H7 (cell line): ENCODE measurements at regions not wholly inside any gene's neighbourhood (a gene's known extent, or its start where the extent isn't known, plus 50 kb on each side); places are given as distances from the start of the nearest gene placed in this dataset.

Source experiments
- DNase-seq: peaks from one replicate; pipeline ENCODE4 v3.0.0; 2012
- H3K27me3 ChIP-seq: 2 replicates; pipeline ENCODE4 v1.6.0; 2011; ENCODE audit warnings: mild to moderate bottlenecking, low read length; ENCODE audit not compliant: control insufficient read depth, insufficient read depth
- H3K36me3 ChIP-seq: replicated peaks from 2 replicates; pipeline ENCODE4 v1.5.1; 2011; ENCODE audit warnings: low read length; ENCODE audit not compliant: control insufficient read depth, insufficient read depth
- H3K4me3 ChIP-seq: 2 replicates; pipeline ENCODE4 v1.5.1; 2011; ENCODE audit warnings: low read depth, mild to moderate bottlenecking, control low read depth, low read length, moderate library complexity; ENCODE audit not compliant: insufficient read depth

DNA sequence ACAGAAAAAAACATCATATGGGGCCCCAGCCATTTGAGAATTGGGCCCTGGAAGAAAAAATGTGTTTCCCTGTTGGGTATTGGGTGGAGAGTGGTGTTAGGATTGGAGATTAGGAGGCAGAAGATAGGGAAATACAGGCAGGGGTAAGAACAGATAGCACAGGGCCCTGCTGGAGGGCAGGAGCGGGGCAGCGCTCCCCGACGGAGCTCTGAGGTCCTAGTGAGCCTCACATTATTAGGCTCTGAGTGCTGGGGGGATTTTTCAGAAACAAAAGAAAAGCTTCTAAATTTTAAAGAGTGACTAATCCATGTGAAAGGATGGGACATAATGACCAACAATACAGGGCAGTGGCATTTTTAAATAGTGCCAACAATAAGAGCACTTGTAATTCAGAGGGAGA is 241.2 kb downstream of the SOX2 start:
- DNase-seq = no peak
- Histone ChIP-seq H3K27me3 (no peaks in the 10 kb centered on the region), H3K4me3 (no peak overlapping the region), H3K36me3 (no peaks in the 10 kb centered on the region)

DNA sequence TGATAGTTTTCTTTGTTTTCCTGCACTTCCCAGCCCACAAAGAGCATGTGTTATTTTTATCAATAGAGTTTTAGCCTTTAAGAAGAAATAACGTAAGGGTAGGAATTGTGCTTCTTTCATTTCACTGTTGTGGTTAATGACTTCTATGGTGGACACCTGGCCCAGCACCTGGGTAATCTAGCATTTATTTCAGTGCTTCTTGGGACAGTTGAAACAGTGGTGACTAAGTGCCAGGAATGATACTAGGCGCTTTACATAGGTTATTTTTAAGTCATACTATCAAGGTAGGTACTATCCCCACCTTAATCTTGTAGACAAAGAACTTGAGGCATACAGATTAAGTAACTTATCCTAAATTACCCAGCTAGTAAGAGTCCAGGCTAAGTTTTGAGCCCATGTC is 243.8 kb downstream of the SOX2 start:
- DNase-seq = no peak
- H3K27me3 ChIP-seq = no peaks in the 10 kb centered on the region
- no peak overlapping the region for H3K4me3 ChIP-seq
- H3K36me3 ChIP-seq = no peaks in the 10 kb centered on the region

GRCh38 chr3:181956122-181956521 is 244.4 kb downstream of the SOX2 start:
- Histone ChIP-seq H3K27me3 (no peaks in the 10 kb centered on the region), H3K4me3 (no peak overlapping the region), H3K36me3 (no peaks in the 10 kb centered on the region)
- no peak for DNase-seq

GRCh38 chr3:181966393-181966792 is 254.7 kb downstream of the SOX2 start:
- Histone ChIP-seq H3K36me3 (no peaks in the 10 kb centered on the region), H3K4me3 (no peak overlapping the region), H3K27me3 (no peaks in the 10 kb centered on the region; the same call in 1 of the 2 replicates)
- no peak for DNase-seq

GRCh38 chr3:181969925-181970324 is 258.2 kb downstream of the SOX2 start:
- Histone ChIP-seq H3K4me3 (no peak overlapping the region), H3K36me3 (no peaks in the 10 kb centered on the region), H3K27me3 (no peaks in the 10 kb centered on the region)
- DNase-seq = no peak

DNA sequence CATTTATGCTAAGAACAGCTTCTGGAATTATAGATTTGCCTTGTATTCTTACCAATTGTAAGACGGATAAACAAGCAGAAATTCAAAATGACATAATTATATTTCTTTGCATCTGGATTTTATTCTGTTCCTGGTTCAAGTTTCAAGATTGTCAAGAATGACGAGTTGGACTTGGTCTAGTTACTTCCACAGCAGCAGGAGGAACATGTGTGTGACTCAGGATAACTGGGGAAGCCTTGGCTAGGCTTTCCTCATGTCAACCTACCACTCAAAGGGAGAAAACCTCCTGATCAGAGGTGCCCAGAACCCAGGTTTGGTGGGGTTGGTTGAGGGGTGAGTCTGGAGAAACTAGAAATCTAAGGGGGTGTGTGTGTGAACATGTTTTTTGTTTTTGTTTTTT is 259.7 kb downstream of the SOX2 start:
- Histone ChIP-seq H3K4me3 (no peak overlapping the region), H3K36me3 (no peaks in the 10 kb centered on the region), H3K27me3 (no peaks in the 10 kb centered on the region)
- no peak for DNase-seq

DNA sequence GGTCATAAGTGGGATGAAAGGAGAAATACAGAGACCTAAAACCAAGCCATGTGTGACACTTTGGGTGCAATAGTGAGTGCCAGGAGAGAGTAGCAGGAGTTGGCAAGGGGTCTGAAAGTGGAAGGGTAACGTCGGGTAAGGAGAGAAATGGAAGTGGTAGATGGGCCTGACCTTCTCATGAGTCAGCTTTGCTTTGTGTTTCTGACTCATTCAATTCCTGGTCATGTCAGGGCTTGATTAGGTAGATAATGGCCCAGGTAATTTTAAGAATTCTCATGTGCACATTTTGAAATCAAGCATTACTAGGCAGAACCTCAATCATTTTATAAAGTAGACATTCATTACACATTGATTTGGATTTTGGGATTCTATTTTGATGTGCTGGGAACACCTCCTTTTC is 262.5 kb downstream of the SOX2 start:
- DNase-seq = no peak
- Histone ChIP-seq H3K36me3 (no peaks in the 10 kb centered on the region), H3K27me3 (no peaks in the 10 kb centered on the region), H3K4me3 (no peak overlapping the region)

DNA sequence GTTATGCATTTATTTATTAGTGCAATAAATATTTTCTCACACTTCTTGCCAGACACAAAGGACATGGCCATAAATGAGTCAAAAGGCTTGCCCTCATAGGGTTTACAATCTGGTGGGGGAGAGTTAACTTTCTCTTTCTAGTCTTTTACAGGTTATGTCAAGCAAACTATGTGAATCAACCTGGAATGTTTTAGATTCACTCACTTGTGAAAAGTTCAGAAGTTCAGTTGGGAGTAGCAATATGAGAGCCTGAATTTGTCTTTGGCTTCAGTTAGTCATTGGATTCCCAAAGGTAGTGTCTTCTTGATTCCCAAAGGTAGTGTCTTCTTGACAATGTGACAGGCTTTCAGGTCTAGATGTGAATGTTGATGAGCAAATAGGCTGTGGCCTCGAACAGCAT is 264.8 kb downstream of the SOX2 start:
- Histone ChIP-seq H3K36me3 (no peaks in the 10 kb centered on the region), H3K27me3 (no peaks in the 10 kb centered on the region), H3K4me3 (no peak overlapping the region)
- no peak for DNase-seq

DNA sequence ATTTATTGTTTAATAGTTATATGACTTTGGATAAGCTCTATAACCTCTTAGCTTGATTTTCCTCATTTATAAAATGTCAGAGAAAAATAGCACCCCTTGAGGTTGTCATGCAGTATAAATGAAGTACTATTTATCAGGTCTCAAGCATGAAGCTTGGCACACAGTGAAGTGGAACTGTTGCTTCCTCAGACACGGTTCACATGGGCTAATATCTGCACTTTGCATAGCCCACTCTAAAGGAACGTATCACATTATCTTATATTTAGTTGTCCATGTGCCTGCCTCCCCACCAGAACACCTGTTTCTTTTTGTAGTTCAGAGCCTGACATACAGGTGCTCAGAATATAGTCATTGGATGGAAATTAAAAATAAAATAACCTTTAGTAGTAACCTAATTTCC is 273.7 kb downstream of the SOX2 start:
- no peaks in the 10 kb centered on the region for H3K27me3 ChIP-seq
- no peak overlapping the region for H3K4me3 ChIP-seq
- H3K36me3 ChIP-seq = no peaks in the 10 kb centered on the region

DNA sequence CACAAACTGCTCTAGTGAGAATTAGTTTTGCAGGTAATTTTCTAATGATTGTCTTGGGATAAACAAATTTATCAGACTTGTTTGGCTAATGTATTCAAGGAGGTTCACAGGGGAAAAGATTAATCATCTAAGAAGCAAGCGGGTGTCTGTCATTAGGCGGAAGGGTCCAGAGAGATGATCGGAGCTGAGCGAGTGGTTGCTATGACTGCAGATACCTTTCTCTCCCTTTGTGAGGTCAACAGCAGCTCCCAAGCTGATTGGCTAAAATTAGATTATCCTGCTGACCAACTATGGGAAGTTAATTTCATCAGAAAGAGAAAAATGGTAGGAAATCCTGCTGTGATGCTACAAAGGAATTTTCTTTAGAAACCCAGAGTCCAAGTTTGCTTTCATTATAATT is 276.0 kb downstream of the SOX2 start:
- no peaks in the 10 kb centered on the region for H3K36me3 ChIP-seq
- H3K27me3 ChIP-seq = no peaks in the 10 kb centered on the region
- H3K4me3 ChIP-seq = no peak overlapping the region
- no peak for DNase-seq

More for the DNA sequence above, 273.7 kb downstream of the SOX2 start:
- no peak for DNase-seq

GRCh38 chr3:181998828-181999227 is 287.1 kb downstream of the SOX2 start:
- no peak for DNase-seq
- H3K4me3 ChIP-seq = no peak overlapping the region
- H3K27me3 ChIP-seq = no peaks in the 10 kb centered on the region
- no peaks in the 10 kb centered on the region for H3K36me3 ChIP-seq

DNA sequence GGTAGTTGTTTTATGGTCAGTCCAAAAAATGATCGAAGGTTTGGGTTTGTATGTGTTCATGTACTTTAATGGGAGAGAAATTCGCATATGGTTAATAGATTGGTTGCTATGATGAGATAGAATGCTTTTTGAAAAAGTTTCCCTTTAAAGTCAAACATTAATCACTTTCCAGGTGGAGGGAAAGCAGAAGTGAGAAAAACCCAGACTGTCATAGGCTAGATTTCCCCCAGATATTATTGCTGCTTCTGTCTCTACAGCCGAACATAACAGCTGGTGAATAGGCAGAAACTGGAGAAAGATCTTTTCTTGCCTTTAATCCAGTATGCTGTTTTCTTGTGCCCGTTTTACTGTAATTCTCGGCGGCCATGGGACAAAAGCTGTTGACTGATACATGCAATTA is 287.6 kb downstream of the SOX2 start:
- H3K36me3 ChIP-seq = no peaks in the 10 kb centered on the region
- DNase-seq = no peak
- H3K27me3 ChIP-seq = no peaks in the 10 kb centered on the region
- H3K4me3 ChIP-seq = no peak overlapping the region

DNA sequence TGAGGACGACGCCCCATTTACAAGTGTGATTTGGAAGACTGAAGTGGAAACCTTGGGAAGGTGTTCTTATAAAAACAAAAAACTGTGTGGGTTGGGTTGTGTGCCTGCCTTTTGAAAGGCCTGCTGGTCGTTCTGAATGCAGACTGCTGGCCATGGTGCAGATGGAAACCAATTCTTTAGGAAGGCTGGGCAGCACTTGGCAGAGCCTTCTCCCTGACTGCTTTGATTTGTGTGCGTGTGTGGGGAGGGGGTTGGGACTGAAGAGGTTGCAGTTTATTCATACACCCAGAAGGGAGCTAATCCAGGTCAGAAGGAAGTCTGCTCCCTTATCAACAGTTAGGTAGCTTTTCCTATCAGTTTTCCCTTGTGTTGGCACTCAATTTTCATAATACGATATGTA is 288.7 kb downstream of the SOX2 start:
- Histone ChIP-seq H3K27me3 (no peaks in the 10 kb centered on the region), H3K4me3 (no peak overlapping the region), H3K36me3 (no peaks in the 10 kb centered on the region)
- peak; percentile 11 for DNase-seq

- H3K36me3 ChIP-seq = no peaks in the 10 kb centered on the region
- no peaks in the 10 kb centered on the region for H3K27me3 ChIP-seq
- H3K4me3 ChIP-seq = no peak overlapping the region
- no peak for DNase-seq
Measured at GRCh38 chr3:182005219-182005618, 293.5 kb downstream of the SOX2 start.

DNA sequence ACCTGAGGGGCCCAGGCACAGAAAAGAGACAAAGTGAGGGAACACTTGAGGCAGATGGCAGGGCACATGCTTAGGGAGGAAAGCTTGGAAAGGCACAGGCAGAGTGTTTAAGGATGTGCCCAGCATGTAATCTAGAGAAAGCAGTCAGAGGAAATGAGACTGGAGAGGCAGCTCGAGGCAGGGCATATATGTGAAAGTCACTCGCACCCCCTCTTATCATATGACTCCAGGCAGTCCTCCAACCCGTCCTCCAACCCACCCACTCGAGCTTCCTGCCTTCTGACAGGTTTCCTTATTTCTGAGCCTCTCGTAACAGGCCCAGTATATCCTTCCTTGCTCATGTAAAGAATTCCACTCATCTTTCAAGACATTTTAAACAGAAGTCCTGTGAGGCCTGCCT is 294.0 kb downstream of the SOX2 start:
- no peak for DNase-seq
- Histone ChIP-seq H3K36me3 (no peaks in the 10 kb centered on the region), H3K4me3 (no peak overlapping the region), H3K27me3 (no peaks in the 10 kb centered on the region)

- no peak for DNase-seq
- Histone ChIP-seq H3K36me3 (no peaks in the 10 kb centered on the region), H3K27me3 (no peaks in the 10 kb centered on the region), H3K4me3 (no peak overlapping the region)
Measured at GRCh38 chr3:182006431-182006830, 294.7 kb downstream of the SOX2 start.
